HCT116 (cell line): ENCODE measurements at regions not wholly inside any gene's neighbourhood (a gene's known extent, or its start where the extent isn't known, plus 50 kb on each side); places are given as distances from the start of the nearest gene placed in this dataset.

Source experiments
- ATAC-seq: fragments of 200-7000 bp; cut with Tn5 transposase; 2 replicates; pipeline ENCODE4 v1.9.1; 2020; ENCODE audit warnings: mild to moderate bottlenecking, moderate library complexity
- BruUV-seq: library from RNA; stranded (reverse); fragments of 400-500 nt; replicated peaks from 2 replicates; lab custom pipeline; 2021; lab: Mats Ljungman, UMichigan
- CTCF ChIA-PET: fragments of 300-600 bp; sonication (Branson Sonifier 250); formaldehyde crosslinking; loops from one replicate; lab custom pipeline; 2021; ENCODE audit warnings: antibody characterized with exemption; lab: Charles Lee
- POLR2A ChIA-PET: fragments of 300-600, 350-600 bp; sonication (Branson Sonifier 250); formaldehyde crosslinking; loops from one replicate; lab custom pipeline; 2021; ENCODE audit warnings: antibody characterized with exemption; lab: Charles Lee
- RAD21 ChIA-PET, 2 experiments: fragments of 300-600 bp; sonication (Branson Sonifier 250); formaldehyde crosslinking; loops; one replicate each; lab custom pipeline; 2023; ENCODE audit warnings: low total read pairs in 2 of 2; ENCODE audit not compliant: uncharacterized antibody in 2 of 2, unreplicated experiment in 2 of 2, low non-redundant PET in 1 of 2; lab: Charles Lee
- DNase-seq: peaks from one replicate; pipeline ENCODE4 v3.0.0-alpha.2; 2010; ENCODE audit warnings: low read depth, low spot score
- H2AFZ ChIP-seq: fragments of 200-600 bp; shearing (Covaris generic), sonication (generic); 2 replicates; pipeline ENCODE4 v1.6.1; 2017; ENCODE audit warnings: low read depth, mixed run types, mixed read lengths, antibody characterized with exemption, low read length; ENCODE audit not compliant: poor library complexity, severe bottlenecking
- H3K27ac ChIP-seq: 2 replicates; pipeline ENCODE4 v1.5.1; 2012; ENCODE audit warnings: low read depth, low read length
- H3K27me3 ChIP-seq: fragments of 200-600 bp; sonication (generic); 2 replicates; pipeline ENCODE4 v1.6.1; 2016; ENCODE audit warnings: mixed run types, low read length, mixed read lengths; ENCODE audit not compliant: insufficient read depth
- H3K36me3 ChIP-seq, 2 experiments: fragments of 200-500 bp in 1 of 2; fragments of 200-600 bp in 1 of 2; sonication (Bioruptor generic) in 1 of 2; sonication (generic) in 1 of 2; 2 replicates each; pipeline versions ENCODE4 v1.5.1 to v1.6.1; 2014 to 2016; ENCODE audit warnings: low read length in 2 of 2, inconsistent platforms in 1 of 2, mixed read lengths in 1 of 2, mixed run types in 1 of 2; ENCODE audit not compliant: insufficient read depth in 2 of 2, control insufficient read depth in 1 of 2
- H3K4me1 ChIP-seq, 2 experiments: fragments of 200-600 bp in 1 of 2; sonication (generic) in 1 of 2; 2 replicates each; pipeline versions ENCODE4 v1.5.1 to v1.6.1; 2012 to 2017; ENCODE audit warnings: low read length in 2 of 2, inconsistent platforms in 1 of 2, mild to moderate bottlenecking in 1 of 2, mixed read lengths in 1 of 2, mixed run types in 1 of 2, moderate library complexity in 1 of 2; ENCODE audit not compliant: insufficient read depth in 2 of 2, control insufficient read depth in 1 of 2
- H3K4me2 ChIP-seq: fragments of 200-600 bp; sonication (generic); 2 replicates; pipeline ENCODE4 v1.6.1; 2017; ENCODE audit warnings: mixed run types, low read length, mixed read lengths
- H3K4me3 ChIP-seq, 2 experiments: fragments of 200-600 bp in 1 of 2; sonication (generic) in 1 of 2; replicated peaks in 1 of 2; 2 replicates each; pipeline ENCODE4 v1.5.1; 2011 to 2016; ENCODE audit warnings: low read length in 2 of 2, control low read depth in 1 of 2, low read depth in 1 of 2, mild to moderate bottlenecking in 1 of 2, mixed read lengths in 1 of 2, mixed run types in 1 of 2
- H3K79me2 ChIP-seq: fragments of 200-600 bp; sonication (generic); 2 replicates; pipeline ENCODE4 v1.6.1; 2017; ENCODE audit warnings: mild to moderate bottlenecking, mixed run types, low read length, moderate library complexity, mixed read lengths; ENCODE audit not compliant: insufficient read depth
- H3K9ac ChIP-seq: fragments of 200-600 bp; sonication (generic); 2 replicates; pipeline ENCODE4 v1.6.1; 2016; ENCODE audit warnings: low read length, mixed read lengths
- H3K9me2 ChIP-seq: fragments of 200-600 bp; sonication (generic), shearing (Covaris generic); 2 replicates; pipeline ENCODE4 v1.6.1; 2017; ENCODE audit warnings: mixed run types, mild to moderate bottlenecking, moderate library complexity; ENCODE audit not compliant: insufficient read depth
- H3K9me3 ChIP-seq, 2 experiments: fragments of 200-500 bp in 1 of 2; fragments of 200-600 bp in 1 of 2; sonication (Bioruptor generic) in 1 of 2; sonication (generic) in 1 of 2; 2 replicates each; pipeline ENCODE4 v1.6.1; 2014 to 2017; ENCODE audit warnings: low read length in 2 of 2, mixed read lengths in 2 of 2, inconsistent platforms in 1 of 2, low read depth in 1 of 2, mild to moderate bottlenecking in 1 of 2, mixed run types in 1 of 2, moderate library complexity in 1 of 2; ENCODE audit not compliant: control insufficient read depth in 1 of 2, insufficient read depth in 1 of 2
- H4K20me1 ChIP-seq: fragments of 200-600 bp; sonication (generic), shearing (Covaris generic); 2 replicates; pipeline ENCODE4 v1.6.1; 2017; ENCODE audit warnings: mixed run types, mild to moderate bottlenecking, moderate library complexity; ENCODE audit not compliant: insufficient read depth
- CBX3 ChIP-seq: IDR thresholded peaks from 2 replicates; pipeline ENCODE4 v1.6.1; 2012; ENCODE audit warnings: low read depth
- FOSL1 ChIP-seq: IDR thresholded peaks from 2 replicates; pipeline ENCODE4 v1.6.1; 2012; ENCODE audit warnings: low read depth
- RAD21 ChIP-seq: IDR thresholded peaks from 2 replicates; pipeline ENCODE4 v1.6.1; 2012; ENCODE audit warnings: low read depth, mild to moderate bottlenecking
- SIN3A ChIP-seq: IDR thresholded peaks from 2 replicates; pipeline ENCODE4 v1.6.1; 2012; ENCODE audit warnings: low read depth
- SP1 ChIP-seq: IDR thresholded peaks from 2 replicates; pipeline ENCODE4 v1.6.1; 2012; ENCODE audit warnings: low read depth
- TCF7L2 ChIP-seq: IDR thresholded peaks from 2 replicates; pipeline ENCODE4 v1.7.0; 2011; ENCODE audit warnings: borderline replicate concordance, inconsistent platforms; ENCODE audit not compliant: insufficient read depth, insufficient read length; ENCODE audit errors: extremely low read depth
- ZFX ChIP-seq: fragments of 450-650 bp; IDR thresholded peaks from 2 replicates; pipeline ENCODE4 v1.6.1; 2017
- ZNF274 ChIP-seq: fragments of 200-500 bp; sonication (Bioruptor generic); IDR thresholded peaks from 2 replicates; pipeline ENCODE4 v1.6.1; 2014; ENCODE audit warnings: mild to moderate bottlenecking, low read depth, low read length, inconsistent platforms
- intact Hi-C: fragments of 100-400 bp; cut with micrococcal nuclease; formaldehyde crosslinking; loops from 2 replicates; pipeline ENCODE4 v1.10.0; 2022
- TF ChIP-seq, protein P1 (sequence below), 3 experiments: fragments of 200-600 bp in 1 of 3; sonication (generic) in 1 of 3; IDR thresholded peaks in 2 of 3; conservative IDR thresholded peaks in 1 of 3; 2 replicates each; pipeline ENCODE4 v1.5.1; 2012 to 2017; ENCODE audit warnings: low read depth in 2 of 3, low read length in 2 of 3, antibody characterized with exemption in 1 of 3, borderline replicate concordance in 1 of 3, control low read depth in 1 of 3, mild to moderate bottlenecking in 1 of 3, mixed read lengths in 1 of 3, mixed run types in 1 of 3, moderate library complexity in 1 of 3; ENCODE audit not compliant: insufficient read depth in 1 of 3

DNA sequence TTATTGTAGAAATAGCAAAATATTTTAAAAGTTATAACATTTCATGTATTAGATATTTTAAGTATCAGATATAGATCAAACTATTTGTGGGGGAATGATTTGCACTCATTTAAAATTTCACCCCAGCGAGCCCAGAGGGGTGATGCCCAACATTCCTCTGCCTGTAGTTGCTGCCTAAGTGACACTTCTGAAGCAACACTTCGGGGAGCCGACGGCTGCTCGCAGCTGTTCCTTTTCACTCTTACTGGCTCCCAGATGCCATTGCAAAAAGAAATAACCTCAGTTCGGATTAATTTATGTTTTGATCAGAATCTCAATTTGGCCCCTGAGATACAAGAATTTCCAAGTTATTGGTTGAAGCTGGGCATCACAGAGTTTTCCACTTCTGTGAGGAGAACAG lies 603.8 kb downstream of the PLCL1 start (continued):
- TF ChIP-seq TCF7L2 (no peak), ZFX (no peak), ZNF274 (no peak), CBX3 (no peak)

DNA sequence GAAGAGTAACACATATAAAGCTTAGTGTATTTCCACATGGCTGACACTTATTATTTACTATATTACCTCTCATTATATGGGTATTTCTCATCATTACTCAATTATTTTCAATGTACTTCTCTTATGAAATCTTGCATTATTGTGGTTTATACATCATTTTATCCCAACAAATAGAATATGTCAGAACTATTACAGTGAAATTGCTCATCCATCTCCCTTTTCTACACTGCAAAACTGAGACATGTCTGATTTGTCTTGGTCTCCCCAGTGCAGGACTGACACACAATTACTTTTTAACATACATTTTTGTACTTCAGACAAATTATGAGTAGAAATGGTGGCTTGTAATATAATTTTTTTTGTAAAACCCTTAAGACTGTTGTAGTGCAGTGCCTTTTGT lies 600.9 kb downstream of the PLCL1 start:
- H3K27me3 ChIP-seq, result 0 out of 2 replicates have a peak, but pooled peaks cover 13% of the 10 kb centered on the region
- H3K9me3 ChIP-seq, result no peaks in the 10 kb centered on the region
- ChIA-PET POLR2A (no interaction called here), RAD21 (no interaction called here), CTCF (no interaction called here)
- no peak overlapping the region for H3K9ac ChIP-seq
- BruUV-seq, result no TSS peak
- H4K20me1 ChIP-seq, result no peaks in the 10 kb centered on the region
- no peak overlapping the region for H3K4me3 ChIP-seq
- no peaks in the 10 kb centered on the region for H3K36me3 ChIP-seq
- no peak overlapping the region for H3K27ac ChIP-seq
- H3K79me2 ChIP-seq, result no peaks in the 10 kb centered on the region
- no peaks in the 10 kb centered on the region for H3K4me1 ChIP-seq
- H2AFZ ChIP-seq, result no peak overlapping the region
- DNase-seq, result no peak
- no peak for ATAC-seq
- TF ChIP-seq SP1 (no peak), RAD21 (no peak), SIN3A (no peak), FOSL1 (no peak)
- TF ChIP-seq, protein P1, sequence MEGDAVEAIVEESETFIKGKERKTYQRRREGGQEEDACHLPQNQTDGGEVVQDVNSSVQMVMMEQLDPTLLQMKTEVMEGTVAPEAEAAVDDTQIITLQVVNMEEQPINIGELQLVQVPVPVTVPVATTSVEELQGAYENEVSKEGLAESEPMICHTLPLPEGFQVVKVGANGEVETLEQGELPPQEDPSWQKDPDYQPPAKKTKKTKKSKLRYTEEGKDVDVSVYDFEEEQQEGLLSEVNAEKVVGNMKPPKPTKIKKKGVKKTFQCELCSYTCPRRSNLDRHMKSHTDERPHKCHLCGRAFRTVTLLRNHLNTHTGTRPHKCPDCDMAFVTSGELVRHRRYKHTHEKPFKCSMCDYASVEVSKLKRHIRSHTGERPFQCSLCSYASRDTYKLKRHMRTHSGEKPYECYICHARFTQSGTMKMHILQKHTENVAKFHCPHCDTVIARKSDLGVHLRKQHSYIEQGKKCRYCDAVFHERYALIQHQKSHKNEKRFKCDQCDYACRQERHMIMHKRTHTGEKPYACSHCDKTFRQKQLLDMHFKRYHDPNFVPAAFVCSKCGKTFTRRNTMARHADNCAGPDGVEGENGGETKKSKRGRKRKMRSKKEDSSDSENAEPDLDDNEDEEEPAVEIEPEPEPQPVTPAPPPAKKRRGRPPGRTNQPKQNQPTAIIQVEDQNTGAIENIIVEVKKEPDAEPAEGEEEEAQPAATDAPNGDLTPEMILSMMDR (IDR thresholded peaks at IDR 0.05 in 2 of 3, conservative IDR thresholded peaks at IDR 0.05 in 1 of 3; ENCODE audit: borderline replicate concordance in 1 of 3, insufficient read depth in 1 of 3, low read depth in 2 of 3, low read length in 2 of 3), result no peak
- no peaks in the 10 kb centered on the region for H3K9me2 ChIP-seq
- intact Hi-C loops, result no loop called here
- no peak overlapping the region for H3K4me2 ChIP-seq
